ENCODE measurements at regions not wholly inside any gene's neighbourhood (a gene's known extent, or its start where the extent isn't known, plus 50 kb on each side); places are given as distances from the start of the nearest gene placed in this dataset.

DNA sequence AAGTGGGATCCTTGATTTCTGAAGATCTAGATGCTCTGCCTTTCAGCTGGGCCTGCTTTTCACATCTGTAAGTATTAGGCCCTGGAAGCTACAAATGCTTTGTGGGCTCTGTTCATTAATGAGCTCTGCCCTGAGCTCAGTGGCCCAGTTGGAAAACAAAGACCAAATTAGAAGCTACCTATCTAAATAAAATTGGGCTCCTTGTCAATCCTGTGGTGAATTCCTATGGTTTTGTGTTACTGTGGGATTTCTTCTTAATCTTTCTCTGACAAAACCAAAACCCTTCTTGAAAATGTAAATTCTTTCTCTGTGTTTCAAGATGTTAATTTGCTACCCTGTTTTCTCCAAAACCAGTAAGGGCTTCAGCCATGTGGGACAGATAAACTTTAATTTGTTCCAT lies 219.0 kb upstream of the HS6ST1 start:
- DNase-seq, result no peak

DNA sequence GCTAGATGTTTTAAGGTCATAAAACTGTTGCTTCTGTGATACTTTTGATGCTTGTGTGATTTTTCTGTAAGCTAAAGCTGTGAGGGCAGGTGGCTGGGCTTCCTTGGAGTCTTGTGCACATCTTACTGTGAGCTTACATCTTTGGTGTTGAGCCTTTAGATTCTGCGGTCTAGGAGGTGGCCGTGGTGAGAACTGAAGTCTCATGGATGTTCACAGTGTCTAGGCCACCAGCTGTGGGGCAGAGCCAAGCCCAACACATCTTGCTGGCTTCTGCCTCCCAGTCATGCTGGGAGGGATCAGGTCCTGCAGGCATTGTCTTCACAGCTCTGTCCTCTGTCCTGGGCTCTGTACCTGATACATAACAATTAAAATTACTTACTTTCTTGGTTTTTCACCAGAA lies 219.7 kb upstream of the HS6ST1 start:
- no peak for DNase-seq

GRCh38 chr2:128540670-128541069 lies 222.0 kb upstream of the HS6ST1 start:
- no peak for DNase-seq

DNA sequence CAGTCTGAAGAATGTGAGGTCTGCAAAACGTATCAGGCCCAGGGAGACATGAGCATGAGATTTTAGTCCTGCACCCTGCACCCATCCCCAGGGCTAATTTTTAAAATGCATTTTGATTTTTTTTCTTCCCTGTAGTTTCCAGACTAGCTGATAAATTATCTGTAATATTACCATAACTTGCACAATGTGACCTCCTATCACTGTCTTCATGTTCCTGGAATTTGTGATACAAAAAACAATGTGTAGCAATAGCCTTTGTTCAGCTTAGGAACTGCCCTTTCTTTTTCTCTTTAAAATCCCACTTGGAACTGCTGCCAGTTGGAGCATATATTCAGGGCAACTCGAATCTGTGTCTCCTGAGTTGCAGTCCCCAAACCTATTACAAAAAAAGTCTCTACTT lies 222.8 kb upstream of the HS6ST1 start:
- no peak for DNase-seq

GRCh38 chr2:128543036-128543435 lies 224.4 kb upstream of the HS6ST1 start:
- DNase-seq, result no peak

DNA sequence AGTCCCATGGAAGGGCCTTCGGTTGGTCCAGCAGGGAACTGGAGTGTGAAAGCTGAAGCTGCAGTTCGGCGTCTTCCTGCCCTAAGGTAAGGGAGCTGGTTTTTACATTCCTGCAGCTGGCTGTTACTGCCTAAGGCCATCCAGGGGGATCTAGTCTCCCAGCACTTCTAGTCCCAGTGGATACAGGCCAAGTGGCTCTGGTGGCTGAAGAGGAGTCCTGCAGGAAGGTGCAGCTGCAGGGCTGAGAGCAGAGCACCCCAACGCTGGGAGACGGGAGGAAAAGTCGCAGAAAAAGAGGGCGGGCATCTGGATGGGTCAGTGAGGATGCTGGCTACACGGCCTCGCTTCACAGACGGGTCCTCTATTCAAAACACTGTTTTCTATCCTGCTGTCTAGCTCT lies 225.0 kb upstream of the HS6ST1 start:
- no peak for DNase-seq

DNA sequence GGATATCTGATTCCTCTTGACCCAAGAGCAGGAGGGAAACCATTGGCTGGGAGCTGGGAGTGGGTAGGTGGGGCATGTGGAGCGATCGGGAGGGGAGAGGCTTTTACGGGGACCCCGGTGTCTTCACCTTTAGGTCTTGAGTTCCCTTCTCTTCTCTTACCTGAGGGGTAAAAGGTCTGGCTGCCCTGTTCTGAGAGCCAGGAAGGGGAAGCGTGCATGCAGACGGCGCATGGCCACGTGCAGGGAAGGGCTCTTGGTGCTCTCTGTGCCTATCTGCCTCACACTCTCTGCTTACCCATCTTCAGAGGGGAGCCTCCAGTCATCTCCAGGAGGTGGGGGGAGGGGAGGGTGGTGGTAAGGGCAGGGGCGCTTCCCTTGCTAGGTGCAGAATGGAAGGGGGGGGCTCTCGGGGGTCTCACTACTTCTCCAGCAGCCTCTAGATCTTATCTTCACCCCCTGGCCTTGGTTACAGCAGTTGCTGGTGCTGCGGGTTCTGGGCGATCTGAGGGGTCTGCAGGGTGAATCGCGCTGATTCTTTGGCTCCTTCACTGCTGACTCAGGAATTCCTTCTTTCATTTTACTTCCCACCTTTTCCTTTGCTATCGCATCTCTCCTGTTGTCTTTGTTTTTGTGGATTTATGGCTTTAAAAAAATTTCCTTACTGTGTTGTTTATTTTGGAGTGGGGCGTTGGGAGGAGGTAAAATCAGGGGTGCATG lies 225.8 kb upstream of the HS6ST1 start:
- DNase-seq, result no peak

DNA sequence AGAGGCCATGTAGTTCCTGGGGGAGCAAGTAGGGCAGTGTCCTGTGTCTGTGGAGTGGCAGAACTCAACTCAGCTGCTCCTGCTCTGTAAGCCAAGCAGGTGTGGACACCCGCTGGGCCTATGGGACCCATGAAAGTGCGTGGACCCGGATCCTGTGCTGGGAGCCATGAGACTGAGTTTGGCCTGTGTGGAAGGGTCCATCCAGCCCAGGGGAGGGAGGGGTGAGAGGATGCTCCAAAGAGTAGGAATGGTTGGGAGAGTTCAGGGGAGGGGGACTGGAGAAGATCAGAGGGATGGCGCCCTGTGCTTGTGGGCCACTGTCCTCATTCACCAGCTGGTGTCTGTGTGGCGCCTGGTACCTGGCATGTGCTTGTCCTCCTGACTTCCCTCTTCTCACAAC lies 226.4 kb upstream of the HS6ST1 start:
- DNase-seq, result no peak

GRCh38 chr2:128545829-128546228 lies 227.2 kb upstream of the HS6ST1 start:
- no peak for DNase-seq

DNA sequence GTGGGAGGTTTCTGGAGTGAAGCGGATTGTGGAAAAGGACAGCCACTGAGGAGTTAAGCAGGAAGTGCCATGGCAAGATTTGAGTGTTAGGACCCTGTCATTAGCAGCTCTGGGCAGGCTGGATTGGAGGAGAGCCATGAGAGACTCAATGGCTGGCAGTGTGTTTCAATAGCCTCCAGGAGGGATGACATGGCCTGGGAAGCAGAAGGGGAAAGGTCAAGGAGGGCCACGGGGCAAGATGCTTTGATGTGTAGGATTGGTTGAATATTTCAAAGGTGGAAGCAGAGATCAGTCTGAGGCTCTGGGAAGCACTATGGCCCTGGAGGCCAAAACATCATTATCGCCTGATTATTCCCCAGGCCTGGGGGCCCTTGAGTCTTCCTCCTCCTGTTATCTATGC lies 229.0 kb upstream of the HS6ST1 start:
- no peak for DNase-seq

GRCh38 chr2:128548461-128548891 lies 229.8 kb upstream of the HS6ST1 start:
- no peak for DNase-seq

DNA sequence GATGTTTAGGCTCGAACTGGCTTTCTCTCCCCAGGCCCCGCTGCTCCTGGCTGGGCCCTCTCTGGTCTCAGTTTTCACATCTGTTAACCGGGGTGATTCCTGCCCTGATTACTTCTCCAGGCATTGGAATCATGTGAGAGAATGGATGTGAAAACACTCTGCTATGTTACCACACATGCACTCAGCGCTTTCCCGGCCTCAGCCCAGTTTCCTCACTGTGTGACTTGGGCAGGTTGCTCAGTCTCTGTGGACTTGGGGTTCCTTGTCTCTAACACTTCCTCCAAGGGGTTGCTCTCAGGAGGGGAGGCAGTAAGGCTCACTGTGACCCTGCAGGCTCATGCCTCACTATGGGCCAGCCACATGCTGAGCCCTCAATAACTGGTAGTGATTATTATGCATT lies 230.4 kb upstream of the HS6ST1 start:
- DNase-seq, result no peak

GRCh38 chr2:128549646-128550260 lies 231.1 kb upstream of the HS6ST1 start:
- no peak for DNase-seq

- no peak for DNase-seq
Observed at GRCh38 chr2:128550389-128550788, 231.7 kb upstream of the HS6ST1 start.

DNA sequence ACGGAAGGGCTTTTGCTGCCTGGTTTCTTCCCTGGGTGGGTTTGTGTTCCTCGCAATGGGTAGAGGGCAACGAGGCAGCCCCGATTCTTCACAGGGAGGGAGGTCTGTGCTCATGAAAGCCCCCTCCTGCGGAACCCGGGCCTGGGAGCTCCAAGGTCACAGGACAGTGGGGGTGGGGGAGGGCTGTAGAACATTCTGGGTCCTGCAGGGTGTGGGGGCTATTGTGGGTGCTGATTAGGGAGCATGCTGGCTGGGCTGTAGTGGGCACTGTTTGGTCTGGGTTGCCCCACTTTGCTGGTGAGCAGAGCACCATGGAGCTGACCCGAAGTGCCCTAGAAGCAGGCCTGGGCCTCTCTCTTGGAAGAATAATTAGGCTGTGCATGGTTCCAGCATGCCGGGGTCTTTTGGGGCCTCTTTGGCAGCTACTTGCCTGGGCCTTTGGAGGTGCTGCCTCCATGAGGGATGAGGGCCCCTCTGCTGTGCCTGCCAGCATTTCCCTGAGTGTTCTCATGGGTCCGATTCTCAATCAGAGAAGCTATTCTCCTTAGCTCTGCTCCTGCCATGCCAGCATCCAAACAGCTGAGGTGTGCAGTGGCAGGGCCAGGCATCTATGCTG lies 232.2 kb upstream of the HS6ST1 start:
- DNase-seq, result no peak

GRCh38 chr2:128551435-128551834 lies 232.8 kb upstream of the HS6ST1 start:
- no peak for DNase-seq

DNA sequence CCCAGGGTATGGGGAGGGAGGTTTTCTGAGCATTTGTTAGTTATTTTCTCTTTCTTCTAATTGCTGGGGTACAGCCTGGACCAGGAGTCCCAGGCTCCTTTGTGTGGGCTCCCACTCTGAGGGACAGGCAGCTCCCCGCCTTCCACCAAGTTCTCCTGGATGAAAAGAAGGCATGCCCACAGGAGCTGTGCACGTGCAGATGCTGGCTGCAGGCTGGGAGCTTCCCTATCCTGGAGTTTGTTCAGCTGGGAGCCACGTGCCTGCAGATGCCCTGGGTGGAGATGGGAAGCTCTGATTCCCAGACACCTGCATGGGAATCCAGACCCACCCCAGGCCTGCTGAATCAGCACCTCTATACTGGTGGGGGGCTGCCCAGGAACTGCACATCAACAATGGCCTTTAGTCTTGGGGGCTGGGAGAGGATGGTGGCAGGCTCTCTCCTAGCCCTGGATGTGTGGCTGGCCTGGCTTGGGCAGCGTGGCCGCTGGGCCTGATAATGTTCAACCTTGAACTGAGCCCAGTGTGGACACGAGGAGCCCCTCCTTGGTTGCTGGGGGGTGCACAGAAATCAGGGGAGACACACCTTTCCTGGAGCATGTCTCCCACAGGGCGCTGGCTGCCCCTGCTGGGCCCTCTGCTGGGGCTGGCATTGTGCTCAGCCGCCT lies 233.6 kb upstream of the HS6ST1 start:
- DNase-seq, result no peak

- no peak for DNase-seq
Observed at GRCh38 chr2:128552806-128553551, 234.3 kb upstream of the HS6ST1 start.

GRCh38 chr2:128554151-128554769 lies 235.6 kb upstream of the HS6ST1 start:
- DNase-seq, result no peak

- no peak for DNase-seq
Observed at GRCh38 chr2:128555433-128555832, 236.8 kb upstream of the HS6ST1 start.

- no peak for DNase-seq
Observed at GRCh38 chr2:128556089-128556488, 237.4 kb upstream of the HS6ST1 start.

GRCh38 chr2:128556633-128557032 lies 238.0 kb upstream of the HS6ST1 start:
- DNase-seq, result no peak

- DNase-seq, result no peak
Observed at GRCh38 chr2:128557069-128557468, 238.4 kb upstream of the HS6ST1 start.
